AG09319 (cell line): ENCODE measurements at regions not wholly inside any gene's neighbourhood (a gene's known extent, or its start where the extent isn't known, plus 50 kb on each side); places are given as distances from the start of the nearest gene placed in this dataset.

Experiments used
- DNase-seq: peaks from one replicate; pipeline ENCODE4 v3.0.0-alpha.2; 2010; ENCODE audit warnings: low read depth; ENCODE audit errors: extremely low read depth
- CTCF ChIP-seq: IDR thresholded peaks from 2 replicates; pipeline ENCODE4 v1.5.1; 2011; ENCODE audit warnings: low read depth, mild to moderate bottlenecking, inconsistent platforms, low read length, moderate library complexity

GRCh38 chr3:99442599-99442998 lies 195.8 kb upstream of the COL8A1 start:
- no peak for TF ChIP-seq CTCF

GRCh38 chr3:99439892-99440291 lies 198.5 kb upstream of the COL8A1 start:
- DNase-seq: no peak
- no peak for TF ChIP-seq CTCF

More at GRCh38 chr3:99442599-99442998, 195.8 kb upstream of the COL8A1 start:
- DNase-seq: no peak

- no peak for DNase-seq
- TF ChIP-seq CTCF: no peak
These were observed 204.2 kb upstream of the COL8A1 start for GRCh38 chr3:99434190-99434589.

GRCh38 chr3:99430348-99431134 lies 207.9 kb upstream of the COL8A1 start:
- DNase-seq: no peak
- TF ChIP-seq CTCF: no peak

- no peak for TF ChIP-seq CTCF
- DNase-seq: peak; percentile 54
These were observed 208.9 kb upstream of the COL8A1 start for GRCh38 chr3:99429502-99429901.

GRCh38 chr3:99425930-99426329 lies 212.5 kb upstream of the COL8A1 start:
- TF ChIP-seq CTCF: no peak
- no peak for DNase-seq

- peak; percentile 40 for DNase-seq
- TF ChIP-seq CTCF: no peak
These were observed 219.3 kb upstream of the COL8A1 start for GRCh38 chr3:99419116-99419515.
